B cell (primary cell): ENCODE measurements at regions not wholly inside any gene's neighbourhood (a gene's known extent, or its start where the extent isn't known, plus 50 kb on each side); places are given as distances from the start of the nearest gene placed in this dataset.

ENCODE experiments used
- ATAC-seq: fragments of 200-7000 bp; cut with Tn5 transposase; one replicate; pipeline ENCODE4 v1.10.0; 2021; ENCODE audit warnings: low read depth, mild to moderate bottlenecking, moderate number of reproducible peaks, moderate library complexity
- CTCF ChIA-PET: fragments of 350-600 bp; sonication (Branson Sonifier 250); formaldehyde crosslinking; loops from one replicate; lab custom pipeline; 2021; ENCODE audit warnings: antibody characterized with exemption, inconsistent platforms; lab: Charles Lee
- POLR2A ChIA-PET: fragments of 350-600 bp; sonication (Branson Sonifier 250); formaldehyde crosslinking; loops from one replicate; lab custom pipeline; 2021; ENCODE audit warnings: antibody characterized with exemption; lab: Charles Lee
- DNase-seq: peaks from one replicate; pipeline ENCODE4 v3.0.0; 2013
- H2AFZ ChIP-seq: 2 replicates; pipeline ENCODE4 v1.6.1; 2012; ENCODE audit warnings: mild to moderate bottlenecking, low read depth, low read length; ENCODE audit not compliant: insufficient read depth, poor library complexity, severe bottlenecking
- H3K27ac ChIP-seq, 2 donors: 1 replicate in 1 of 2; 2 replicates in 1 of 2; pipeline ENCODE4 v1.5.1; 2012 to 2013; ENCODE audit warnings: low read length in 2 of 2, mild to moderate bottlenecking in 2 of 2, moderate library complexity in 1 of 2
- H3K27me3 ChIP-seq, 4 experiments: fragments of 200-600 bp in 1 of 4; sonication (generic) in 1 of 4; replicated peaks in 1 of 4; 1 replicate in 2 of 4; 2 replicates in 2 of 4; pipeline versions ENCODE4 v1.6.1 to v1.7.0; 2013 to 2016; ENCODE audit warnings: low read length in 3 of 4, mild to moderate bottlenecking in 2 of 4, mixed read lengths in 1 of 4, moderate library complexity in 1 of 4; ENCODE audit not compliant: insufficient read depth in 4 of 4, control insufficient read depth in 3 of 4; ENCODE audit errors: control extremely low read depth in 1 of 4
- H3K36me3 ChIP-seq, 2 experiments: replicated peaks in 1 of 2; 1 replicate in 1 of 2; 2 replicates in 1 of 2; pipeline versions ENCODE4 v1.6.1 to v1.7.1; 2013; ENCODE audit warnings: low read length in 1 of 2; ENCODE audit not compliant: insufficient read depth in 2 of 2, control insufficient read depth in 1 of 2; ENCODE audit errors: control extremely low read depth in 1 of 2, extremely low read depth in 1 of 2
- H3K4me1 ChIP-seq, 2 donors: fragments of 200-600 bp in 1 of 2; sonication (generic) in 1 of 2; 1 replicate in 1 of 2; 2 replicates in 1 of 2; pipeline versions ENCODE4 v1.5.1 to v1.6.1; 2013 to 2017; ENCODE audit warnings: low read length in 2 of 2; ENCODE audit not compliant: control insufficient read depth in 2 of 2, insufficient read depth in 2 of 2
- H3K4me2 ChIP-seq: replicated peaks from 2 replicates; pipeline ENCODE3; 2012; ENCODE audit warnings: mild to moderate bottlenecking, low read depth, low read length; ENCODE audit not compliant: poor library complexity, severe bottlenecking
- H3K4me3 ChIP-seq, 5 experiments: fragments of 200-600 bp in 1 of 5; sonication (generic) in 1 of 5; 1 replicate in 3 of 5; 2 replicates in 2 of 5; pipeline versions ENCODE4 v1.5.1 to v1.7.0; 2011 to 2016; ENCODE audit warnings: low read length in 4 of 5, mild to moderate bottlenecking in 4 of 5, low read depth in 2 of 5, control low read depth in 1 of 5, moderate library complexity in 1 of 5; ENCODE audit not compliant: insufficient read depth in 1 of 5; ENCODE audit errors: control extremely low read depth in 1 of 5, extremely low read depth in 1 of 5
- H3K79me2 ChIP-seq: fragments of 200-600 bp; sonication (generic); one replicate; pipeline ENCODE4 v1.6.0; 2016; ENCODE audit warnings: low read length; ENCODE audit not compliant: control insufficient read depth, insufficient read depth
- H3K9ac ChIP-seq: fragments of 200-600 bp; sonication (generic); 2 replicates; pipeline ENCODE4 v1.6.1; 2017; ENCODE audit warnings: mild to moderate bottlenecking, low read length, moderate library complexity
- H3K9me3 ChIP-seq, 3 donors: one replicate each; pipeline versions ENCODE4 v1.6.1 to v1.7.1; 2013; ENCODE audit warnings: low read length in 2 of 3; ENCODE audit not compliant: control insufficient read depth in 2 of 3, insufficient read depth in 1 of 3; ENCODE audit errors: control extremely low read depth in 1 of 3
- H4K20me1 ChIP-seq: 2 replicates; pipeline ENCODE4 v1.6.0; 2012; ENCODE audit warnings: mild to moderate bottlenecking, low read length; ENCODE audit not compliant: insufficient read depth, control insufficient read depth, poor library complexity, severe bottlenecking
- H3K27ac Mint-ChIP-seq: one replicate; pipeline ENCODE4 v1.8.0; 2021; ENCODE audit warnings: mixed read lengths
- H3K27me3 Mint-ChIP-seq: one replicate; pipeline ENCODE4 v1.8.0; 2021; ENCODE audit warnings: mixed read lengths
- H3K4me1 Mint-ChIP-seq: one replicate; pipeline ENCODE4 v1.8.0; 2021; ENCODE audit warnings: mixed read lengths
- H3K4me3 Mint-ChIP-seq: one replicate; pipeline ENCODE4 v1.8.0; 2021; ENCODE audit warnings: mixed read lengths
- H3K9me3 Mint-ChIP-seq: one replicate; pipeline ENCODE4 v1.8.0; 2022; ENCODE audit warnings: mixed read lengths; ENCODE audit not compliant: insufficient read depth
- EZH2 ChIP-seq: IDR thresholded peaks from 2 replicates; pipeline ENCODE4 v1.6.1; 2012; ENCODE audit warnings: borderline replicate concordance, low read depth, mild to moderate bottlenecking, moderate library complexity, low read length; ENCODE audit not compliant: insufficient read depth, poor library complexity, severe bottlenecking
- WGBS: methylation state at CpG from one replicate; pipeline ENCODE4 v1.1.5; 2013; ENCODE audit warnings: missing lambda C conversion rate; ENCODE audit not compliant: insufficient coverage; 5-methylcytosine and 5-hydroxymethylcytosine counted together
- intact Hi-C: fragments of 100-400 bp; cut with micrococcal nuclease; formaldehyde crosslinking; loops from one replicate; pipeline ENCODE4 v1.10.0; 2022
- TF ChIP-seq, protein P1 (sequence below): fragments of 200-600 bp; IDR thresholded peaks from one replicate; pipeline ENCODE4 v1.8.0; 2022; ENCODE audit warnings: antibody characterized with exemption, mild to moderate bottlenecking

DNA sequence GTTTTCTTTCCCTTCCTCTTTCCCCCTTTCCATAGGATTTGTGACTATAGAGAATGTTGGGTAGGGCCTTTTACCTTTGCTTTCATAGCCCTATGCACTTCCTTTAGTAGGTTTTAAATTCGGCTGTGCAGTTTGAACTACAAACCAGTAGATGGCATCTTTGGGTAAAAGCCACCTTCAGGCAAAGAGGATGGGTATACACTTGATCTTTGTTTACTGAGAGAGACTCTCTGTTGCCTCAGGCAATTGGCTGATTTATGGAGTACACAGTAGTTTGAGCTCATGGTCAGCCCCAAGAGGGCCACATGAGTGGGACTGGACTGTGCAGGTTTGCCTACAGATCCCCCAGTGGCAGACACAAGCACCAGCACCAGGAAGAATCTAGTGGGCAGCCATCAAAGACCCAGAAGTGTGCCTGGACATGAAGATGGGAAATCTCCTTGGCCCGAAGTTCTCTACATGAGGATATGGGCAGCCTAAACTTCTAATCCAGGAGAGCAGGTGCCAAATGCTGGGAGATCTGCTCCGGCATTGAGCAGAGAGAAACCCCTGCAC is 1304.3 kb upstream of the DDX18 start:
- Mint-ChIP-seq H3K9me3 (no peaks in the 10 kb centered on the region), H3K4me1 (no peaks in the 10 kb centered on the region), H3K4me3 (no peak overlapping the region), H3K27ac (no peak overlapping the region), H3K27me3 (no peaks in the 10 kb centered on the region)
- 88% methylated on average over 2 of the region's 3 CpGs for WGBS
- H3K79me2 ChIP-seq: no peaks in the 10 kb centered on the region
- H3K4me2 ChIP-seq: no peak overlapping the region
- no peak overlapping the region for H3K4me3 ChIP-seq
- H2AFZ ChIP-seq: no peak overlapping the region
- no peaks in the 10 kb centered on the region for H3K36me3 ChIP-seq
- no peaks in the 10 kb centered on the region for H3K27me3 ChIP-seq
- H3K4me1 ChIP-seq: no peaks in the 10 kb centered on the region
- ChIA-PET POLR2A (no interaction called here), CTCF (no interaction called here)
- no peaks in the 10 kb centered on the region for H4K20me1 ChIP-seq
- TF ChIP-seq, protein P1, sequence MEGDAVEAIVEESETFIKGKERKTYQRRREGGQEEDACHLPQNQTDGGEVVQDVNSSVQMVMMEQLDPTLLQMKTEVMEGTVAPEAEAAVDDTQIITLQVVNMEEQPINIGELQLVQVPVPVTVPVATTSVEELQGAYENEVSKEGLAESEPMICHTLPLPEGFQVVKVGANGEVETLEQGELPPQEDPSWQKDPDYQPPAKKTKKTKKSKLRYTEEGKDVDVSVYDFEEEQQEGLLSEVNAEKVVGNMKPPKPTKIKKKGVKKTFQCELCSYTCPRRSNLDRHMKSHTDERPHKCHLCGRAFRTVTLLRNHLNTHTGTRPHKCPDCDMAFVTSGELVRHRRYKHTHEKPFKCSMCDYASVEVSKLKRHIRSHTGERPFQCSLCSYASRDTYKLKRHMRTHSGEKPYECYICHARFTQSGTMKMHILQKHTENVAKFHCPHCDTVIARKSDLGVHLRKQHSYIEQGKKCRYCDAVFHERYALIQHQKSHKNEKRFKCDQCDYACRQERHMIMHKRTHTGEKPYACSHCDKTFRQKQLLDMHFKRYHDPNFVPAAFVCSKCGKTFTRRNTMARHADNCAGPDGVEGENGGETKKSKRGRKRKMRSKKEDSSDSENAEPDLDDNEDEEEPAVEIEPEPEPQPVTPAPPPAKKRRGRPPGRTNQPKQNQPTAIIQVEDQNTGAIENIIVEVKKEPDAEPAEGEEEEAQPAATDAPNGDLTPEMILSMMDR: no peak
- TF ChIP-seq EZH2: no peak
- ATAC-seq (no peak), DNase-seq (no peak)
- H3K9me3 ChIP-seq: peaks cover 0 to 8% (median 0%) of the 10 kb centered on the region in 3 donors
- no peak overlapping the region for H3K9ac ChIP-seq
- intact Hi-C loops: no loop called here
- no peak overlapping the region for H3K27ac ChIP-seq

- H3K27ac Mint-ChIP-seq: no peak overlapping the region
- WGBS: 81% methylated on average over 6 of the region's 6 CpGs
- Histone ChIP-seq H3K4me1 (no peaks in the 10 kb centered on the region), H3K27ac (no peak overlapping the region), H3K9me3 (peaks cover 0 to 8% (median 0%) of the 10 kb centered on the region in 3 donors), H3K36me3 (no peaks in the 10 kb centered on the region), H3K79me2 (no peaks in the 10 kb centered on the region), H3K4me2 (no peak overlapping the region), H3K4me3 (no peak overlapping the region), H2AFZ (no peak overlapping the region), H3K27me3 (no peaks in the 10 kb centered on the region), H4K20me1 (no peaks in the 10 kb centered on the region), H3K9ac (no peak overlapping the region)
- intact Hi-C loops: no loop called here
- TF ChIP-seq EZH2: no peak
- TF ChIP-seq, protein P1: no peak
- ChIA-PET CTCF (no interaction called here), POLR2A (no interaction called here)
- H3K27me3 Mint-ChIP-seq: no peaks in the 10 kb centered on the region
- no peak for DNase-seq
- ATAC-seq: no peak
- H3K4me3 Mint-ChIP-seq: no peak overlapping the region
- H3K9me3 Mint-ChIP-seq: no peaks in the 10 kb centered on the region
- no peaks in the 10 kb centered on the region for H3K4me1 Mint-ChIP-seq
Observed at GRCh38 chr2:116511426-116511825, 1303.1 kb upstream of the DDX18 start.
